ENCODE measurements at regions not wholly inside any gene's neighbourhood (a gene's known extent, or its start where the extent isn't known, plus 50 kb on each side); places are given as distances from the start of the nearest gene placed in this dataset.

- DNase-seq (ENCODE audit: low read depth, low spot score) (no peak), ATAC-seq (no peak)
- H3K4me3 ChIP-seq (ENCODE audit: low read depth in 2 of 2, low read length in 2 of 2): no peak overlapping the region
- H3K9me3 ChIP-seq (ENCODE audit: control insufficient read depth, insufficient read depth, low read depth, low read length): no peaks in the 10 kb centered on the region
- ChIA-PET CTCF (no interaction called here), POLR2A (no interaction called here)
- 0 out of 2 replicates have a peak, but pooled peaks cover 2% of the 10 kb centered on the region for H3K27me3 ChIP-seq (ENCODE audit: control insufficient read depth, insufficient read depth, low read length)
- in situ Hi-C loops (cut with HindIII; ENCODE audit: low pct_unique_long_range_greater_than_20kb, low sequenced_read_pairs) (no loop called here), intact Hi-C loops (cut with micrococcal nuclease; ENCODE audit: unreplicated experiment) (no loop called here)
- TF ChIP-seq CTCF (IDR thresholded peaks at IDR 0.05) (no peak), REST (IDR thresholded peaks at IDR 0.05; ENCODE audit: insufficient read depth in 1 of 2, low read depth in 2 of 2, low read length in 1 of 2) (peak; percentile 89 to 93), SIN3A (IDR thresholded peaks at IDR 0.05; ENCODE audit: borderline replicate concordance, insufficient read depth, low read depth, low read length) (no peak), TCF7L2 (IDR thresholded peaks at IDR 0.05; ENCODE audit: low read depth, low read length) (no peak), POLR2AphosphoS5 (IDR thresholded peaks at IDR 0.05; ENCODE audit: low read depth, low read length) (no peak)
- no peaks in the 10 kb centered on the region for H3K36me3 ChIP-seq (ENCODE audit: control insufficient read depth, insufficient read depth, low read length)
- H3K4me1 ChIP-seq (ENCODE audit: control insufficient read depth, insufficient read depth, low read length): no peaks in the 10 kb centered on the region
- H3K27ac ChIP-seq (ENCODE audit: low read length): no peak overlapping the region
- no TSS peak for BruUV-seq (replicated peaks)
Measured at GRCh38 chr11:116379185-116379828, 393.5 kb downstream of the BUD13 start.

GRCh38 chr11:116376547-116376946 lies 396.2 kb downstream of the BUD13 start:
- ChIA-PET POLR2A (no interaction called here), CTCF (no interaction called here)
- in situ Hi-C loops (cut with HindIII; ENCODE audit: low pct_unique_long_range_greater_than_20kb, low sequenced_read_pairs): no loop called here
- Histone ChIP-seq H3K27ac (ENCODE audit: low read length) (no peak overlapping the region), H3K4me3 (ENCODE audit: low read depth in 2 of 2, low read length in 2 of 2) (no peak overlapping the region), H3K27me3 (ENCODE audit: control insufficient read depth, insufficient read depth, low read length) (0 out of 2 replicates have a peak, but pooled peaks cover 2% of the 10 kb centered on the region), H3K9me3 (ENCODE audit: control insufficient read depth, insufficient read depth, low read depth, low read length) (no peaks in the 10 kb centered on the region), H3K4me1 (ENCODE audit: control insufficient read depth, insufficient read depth, low read length) (no peaks in the 10 kb centered on the region), H3K36me3 (ENCODE audit: control insufficient read depth, insufficient read depth, low read length) (no peaks in the 10 kb centered on the region)
- ATAC-seq: no peak
- DNase-seq (ENCODE audit: low read depth, low spot score): no peak
- intact Hi-C loops (cut with micrococcal nuclease; ENCODE audit: unreplicated experiment): no loop called here
- TF ChIP-seq REST (IDR thresholded peaks at IDR 0.05; ENCODE audit: insufficient read depth in 1 of 2, low read depth in 2 of 2, low read length in 1 of 2) (no peak), CTCF (IDR thresholded peaks at IDR 0.05) (no peak), POLR2AphosphoS5 (IDR thresholded peaks at IDR 0.05; ENCODE audit: low read depth, low read length) (no peak), SIN3A (IDR thresholded peaks at IDR 0.05; ENCODE audit: borderline replicate concordance, insufficient read depth, low read depth, low read length) (no peak), TCF7L2 (IDR thresholded peaks at IDR 0.05; ENCODE audit: low read depth, low read length) (no peak)
- no TSS peak for BruUV-seq (replicated peaks)
